DND-41 (cell line): ENCODE measurements at regions not wholly inside any gene's neighbourhood (a gene's known extent, or its start where the extent isn't known, plus 50 kb on each side); places are given as distances from the start of the nearest gene placed in this dataset.
"Not testable (repeated sequence)": the region's sequence is repeated elsewhere in the genome, so short reads cannot be mapped to it uniquely, and the experiment has no call there.

ENCODE experiments used
- ATAC-seq: fragments of 200-7000 bp; cut with Tn5 transposase; 3 replicates; pipeline ENCODE4 v1.9.1; 2021; ENCODE audit warnings: low read depth; ENCODE audit not compliant: insufficient read depth
- DNase-seq: peaks from one replicate; pipeline ENCODE4 v3.0.0-alpha.2; 2020
- H2AFZ ChIP-seq: 2 replicates; pipeline ENCODE4 v1.6.0; 2012; ENCODE audit warnings: low read depth, low read length
- H3K27ac ChIP-seq: 2 replicates; pipeline ENCODE4 v1.5.1; 2012; ENCODE audit warnings: low read length, inconsistent platforms
- H3K27me3 ChIP-seq: fragments of 200-600 bp; sonication (generic); 2 replicates; pipeline ENCODE4 v1.6.0; 2012; ENCODE audit warnings: low read length, mild to moderate bottlenecking, inconsistent platforms; ENCODE audit not compliant: insufficient read depth, poor library complexity
- H3K36me3 ChIP-seq: 2 replicates; pipeline ENCODE4 v1.5.1; 2012; ENCODE audit warnings: low read length, inconsistent platforms; ENCODE audit not compliant: insufficient read depth
- H3K4me1 ChIP-seq: 2 replicates; pipeline ENCODE4 v1.5.1; 2012; ENCODE audit warnings: mild to moderate bottlenecking, low read length; ENCODE audit not compliant: insufficient read depth
- H3K4me2 ChIP-seq: 2 replicates; pipeline ENCODE4 v1.6.0; 2012; ENCODE audit warnings: mild to moderate bottlenecking, moderate library complexity, low read length, inconsistent platforms; ENCODE audit not compliant: insufficient read depth
- H3K4me3 ChIP-seq, 2 experiments: fragments of 200-600 bp in 1 of 2; shearing (Covaris generic) in 1 of 2; 2 replicates each; pipeline ENCODE4 v1.5.1; 2012 to 2016; ENCODE audit warnings: inconsistent platforms in 2 of 2, low read length in 2 of 2, mild to moderate bottlenecking in 2 of 2, low read depth in 1 of 2, moderate library complexity in 1 of 2
- H3K79me2 ChIP-seq: 2 replicates; pipeline ENCODE4 v1.6.0; 2012; ENCODE audit warnings: low read length, inconsistent platforms; ENCODE audit not compliant: insufficient read depth
- H3K9ac ChIP-seq: 2 replicates; pipeline ENCODE4 v1.6.0; 2012; ENCODE audit warnings: low read depth, mild to moderate bottlenecking, inconsistent platforms, low read length, moderate library complexity
- H3K9me3 ChIP-seq: 2 replicates; pipeline ENCODE4 v1.5.1; 2012; ENCODE audit warnings: low read length, moderate library complexity, mild to moderate bottlenecking, inconsistent platforms; ENCODE audit not compliant: insufficient read depth, severe bottlenecking
- H4K20me1 ChIP-seq: 2 replicates; pipeline ENCODE4 v1.6.0; 2012; ENCODE audit warnings: low read length; ENCODE audit not compliant: insufficient read depth
- CTCF ChIP-seq: IDR thresholded peaks from 2 replicates; pipeline ENCODE4 v1.5.1; 2012; ENCODE audit warnings: borderline replicate concordance, low read length, moderate library complexity, mild to moderate bottlenecking; ENCODE audit not compliant: poor library complexity, severe bottlenecking; ENCODE audit errors: extremely low read depth
- EZH2 ChIP-seq: IDR thresholded peaks from 3 replicates; pipeline ENCODE4 v1.6.1; 2012; ENCODE audit warnings: borderline replicate concordance, low read depth, mild to moderate bottlenecking, moderate library complexity, low read length, inconsistent platforms; ENCODE audit not compliant: severe bottlenecking

DNA sequence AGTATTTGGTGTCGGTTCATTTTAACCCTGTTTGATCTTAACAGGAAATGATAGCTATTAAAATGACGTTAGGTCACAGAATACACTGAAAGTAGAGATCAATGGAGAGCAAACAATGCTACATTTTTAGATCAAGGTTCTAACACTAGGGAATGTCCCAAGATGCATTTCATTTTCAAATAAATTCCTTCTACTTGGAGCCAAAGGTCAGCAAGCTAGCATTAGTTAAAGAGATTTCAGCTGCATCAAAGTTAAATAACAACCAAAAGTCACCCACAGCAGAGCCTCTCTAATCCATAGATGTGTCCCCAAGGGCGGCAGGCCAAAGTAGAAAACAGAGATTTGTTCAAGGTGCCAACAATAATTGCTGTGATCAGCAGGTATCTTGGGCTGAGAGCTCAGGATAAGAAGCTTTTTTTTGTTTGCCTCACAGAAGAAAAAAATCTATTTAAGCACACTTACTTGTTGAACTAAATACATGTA lies 1233.6 kb upstream of the TMEFF2 start:
- Histone ChIP-seq H3K4me3 (no peak overlapping the region), H3K4me2 (no peak overlapping the region), H3K9me3 (no peaks in the 10 kb centered on the region), H3K27ac (no peak overlapping the region), H3K4me1 (no peaks in the 10 kb centered on the region), H2AFZ (no peak overlapping the region), H3K36me3 (no peaks in the 10 kb centered on the region), H3K27me3 (no peaks in the 10 kb centered on the region), H3K79me2 (no peaks in the 10 kb centered on the region), H3K9ac (no peak overlapping the region), H4K20me1 (no peaks in the 10 kb centered on the region)
- ATAC-seq (no peak), DNase-seq (no peak)
- TF ChIP-seq EZH2 = no peak
- no peak for TF ChIP-seq CTCF

GRCh38 chr2:193412368-193412767 lies 1217.6 kb upstream of the TMEFF2 start:
- not testable (repeated sequence) for H3K4me1 ChIP-seq, H3K27me3 ChIP-seq, H3K36me3 ChIP-seq, H3K27ac ChIP-seq, H3K9ac ChIP-seq, DNase-seq, H2AFZ ChIP-seq, H4K20me1 ChIP-seq, H3K4me2 ChIP-seq, H3K9me3 ChIP-seq, H3K4me3 ChIP-seq, H3K79me2 ChIP-seq
- 0 out of 3 replicates have a peak, but pooled peaks have one; percentile 14 for ATAC-seq

GRCh38 chr2:193409951-193410350 lies 1215.2 kb upstream of the TMEFF2 start:
- 0 out of 2 replicates have a peak overlapping the region, but pooled peaks have one; percentile 39 for H2AFZ ChIP-seq
- H3K4me2 ChIP-seq = no peak overlapping the region
- H3K9ac ChIP-seq = no peak overlapping the region
- H3K36me3 ChIP-seq = no peaks in the 10 kb centered on the region
- no peaks in the 10 kb centered on the region for H3K9me3 ChIP-seq
- no peak overlapping the region for H3K4me3 ChIP-seq
- H4K20me1 ChIP-seq = no peaks in the 10 kb centered on the region
- ATAC-seq (no peak), DNase-seq (no peak)
- TF ChIP-seq CTCF (no peak), EZH2 (no peak)
- no peaks in the 10 kb centered on the region for H3K79me2 ChIP-seq
- H3K4me1 ChIP-seq = no peaks in the 10 kb centered on the region
- H3K27me3 ChIP-seq = no peaks in the 10 kb centered on the region
- H3K27ac ChIP-seq = no peak overlapping the region

DNA sequence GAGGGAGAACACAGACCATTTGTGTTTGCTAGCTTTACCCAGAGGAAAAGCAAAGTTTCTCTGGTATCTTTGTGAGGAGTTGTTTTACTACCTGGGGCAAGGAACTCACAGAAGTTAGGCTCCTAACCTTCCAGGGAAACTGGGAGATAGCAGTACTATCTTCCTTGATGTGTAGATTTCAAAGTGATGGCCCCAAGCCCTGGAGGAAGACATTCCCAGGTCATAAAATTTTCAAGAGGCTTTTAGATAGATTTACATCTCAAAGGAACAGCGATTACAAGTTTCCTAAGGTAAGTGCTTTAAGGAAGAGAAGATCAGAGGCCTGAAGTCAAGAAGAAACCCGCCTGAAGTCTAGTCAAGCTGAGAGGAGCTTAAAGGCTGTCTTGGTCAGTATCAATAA lies 1187.8 kb upstream of the TMEFF2 start:
- Histone ChIP-seq H3K27ac (no peak overlapping the region), H3K9ac (no peak overlapping the region), H3K9me3 (no peaks in the 10 kb centered on the region), H3K36me3 (no peaks in the 10 kb centered on the region), H2AFZ (peak overlapping the region; percentile 45; the same call in 1 of the 2 replicates), H3K4me1 (no peaks in the 10 kb centered on the region), H3K79me2 (no peaks in the 10 kb centered on the region), H3K4me3 (no peak overlapping the region), H3K4me2 (no peak overlapping the region), H4K20me1 (no peaks in the 10 kb centered on the region), H3K27me3 (no peaks in the 10 kb centered on the region)
- DNase-seq (no peak), ATAC-seq (no peak)
- TF ChIP-seq CTCF = no peak
- TF ChIP-seq EZH2 = no peak
